Esophagus muscularis mucosa (tissue), 4 donors: ENCODE measurements at regions not wholly inside any gene's neighbourhood (a gene's known extent, or its start where the extent isn't known, plus 50 kb on each side); places are given as distances from the start of the nearest gene placed in this dataset.

Experiments
- EP300 ChIP-seq: sonication (generic); formaldehyde crosslinking; IDR thresholded peaks from one replicate; pipeline ENCODE4 v1.6.1; 2017; ENCODE audit warnings: antibody characterized with exemption
- POLR2A ChIP-seq: fragments of 450-650 bp; IDR thresholded peaks from one replicate; pipeline ENCODE4 v1.6.1; 2017; ENCODE audit warnings: antibody characterized with exemption, moderate library complexity, mild to moderate bottlenecking, low read depth
- POLR2AphosphoS5 ChIP-seq, 2 donors: sonication (generic); formaldehyde crosslinking; IDR thresholded peaks; one replicate each; pipeline ENCODE4 v1.6.1; 2017; ENCODE audit warnings: antibody characterized with exemption in 2 of 2
- TF ChIP-seq, protein P1 (sequence below), 3 experiments: fragments of 200-600 bp in 2 of 3; fragments of 450-650 bp in 1 of 3; sonication (generic) in 2 of 3; IDR thresholded peaks; one replicate each; pipeline ENCODE4 v1.5.1; 2017 to 2019; ENCODE audit warnings: antibody characterized with exemption in 3 of 3, mild to moderate bottlenecking in 2 of 3, moderate library complexity in 1 of 3

DNA sequence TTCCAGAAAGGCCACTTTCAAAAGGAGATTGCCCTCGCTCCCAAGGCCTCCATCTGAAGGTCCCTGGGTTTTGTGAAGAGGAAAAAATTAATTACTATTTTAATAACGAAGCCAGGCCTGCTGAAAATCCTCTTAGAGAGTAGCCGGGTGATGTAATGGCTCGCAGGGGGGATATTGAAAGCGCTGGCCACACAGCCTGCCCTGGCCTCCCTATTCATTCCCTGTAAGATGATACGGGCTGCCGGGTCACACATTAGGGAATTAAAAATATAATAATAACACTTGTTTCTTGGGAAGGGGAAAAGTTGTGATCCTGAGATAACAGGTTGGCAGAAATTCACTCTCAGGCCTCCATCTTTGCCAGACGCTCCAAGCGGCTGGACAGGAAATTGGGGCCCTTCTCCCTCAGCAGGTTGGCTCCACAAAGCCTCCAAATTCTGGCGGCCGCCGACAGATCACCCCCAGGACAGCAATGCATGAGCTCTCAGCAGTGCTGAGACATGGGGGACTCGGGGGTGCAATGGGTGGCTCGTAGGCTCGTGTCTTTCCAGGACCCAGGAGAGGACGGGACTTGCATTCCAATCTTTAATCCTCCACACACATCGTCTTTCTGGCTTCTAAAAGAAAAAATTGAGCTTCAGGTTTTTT, 299.9 kb upstream of the SALL3 start:
- TF ChIP-seq, protein P1, sequence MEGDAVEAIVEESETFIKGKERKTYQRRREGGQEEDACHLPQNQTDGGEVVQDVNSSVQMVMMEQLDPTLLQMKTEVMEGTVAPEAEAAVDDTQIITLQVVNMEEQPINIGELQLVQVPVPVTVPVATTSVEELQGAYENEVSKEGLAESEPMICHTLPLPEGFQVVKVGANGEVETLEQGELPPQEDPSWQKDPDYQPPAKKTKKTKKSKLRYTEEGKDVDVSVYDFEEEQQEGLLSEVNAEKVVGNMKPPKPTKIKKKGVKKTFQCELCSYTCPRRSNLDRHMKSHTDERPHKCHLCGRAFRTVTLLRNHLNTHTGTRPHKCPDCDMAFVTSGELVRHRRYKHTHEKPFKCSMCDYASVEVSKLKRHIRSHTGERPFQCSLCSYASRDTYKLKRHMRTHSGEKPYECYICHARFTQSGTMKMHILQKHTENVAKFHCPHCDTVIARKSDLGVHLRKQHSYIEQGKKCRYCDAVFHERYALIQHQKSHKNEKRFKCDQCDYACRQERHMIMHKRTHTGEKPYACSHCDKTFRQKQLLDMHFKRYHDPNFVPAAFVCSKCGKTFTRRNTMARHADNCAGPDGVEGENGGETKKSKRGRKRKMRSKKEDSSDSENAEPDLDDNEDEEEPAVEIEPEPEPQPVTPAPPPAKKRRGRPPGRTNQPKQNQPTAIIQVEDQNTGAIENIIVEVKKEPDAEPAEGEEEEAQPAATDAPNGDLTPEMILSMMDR (IDR thresholded peaks at IDR 0.05), result no peak
- TF ChIP-seq POLR2AphosphoS5 (IDR thresholded peaks at IDR 0.05), result no peak
- TF ChIP-seq EP300, result no peak
- no peak for TF ChIP-seq POLR2A
